Tongue (tissue), 1 donor: ENCODE measurements at regions not wholly inside any gene's neighbourhood (a gene's known extent, or its start where the extent isn't known, plus 50 kb on each side); places are given as distances from the start of the nearest gene placed in this dataset.
A peak's percentile ranks its signal among the peaks of the same experiment; 100 is the strongest.
"Not testable (repeated sequence)": the region's sequence is repeated elsewhere in the genome, so short reads cannot be mapped to it uniquely, and the experiment has no call there.

Experiments
- DNase-seq: peaks from one replicate; pipeline ENCODE4 v3.0.0-alpha.2; 2015

DNA sequence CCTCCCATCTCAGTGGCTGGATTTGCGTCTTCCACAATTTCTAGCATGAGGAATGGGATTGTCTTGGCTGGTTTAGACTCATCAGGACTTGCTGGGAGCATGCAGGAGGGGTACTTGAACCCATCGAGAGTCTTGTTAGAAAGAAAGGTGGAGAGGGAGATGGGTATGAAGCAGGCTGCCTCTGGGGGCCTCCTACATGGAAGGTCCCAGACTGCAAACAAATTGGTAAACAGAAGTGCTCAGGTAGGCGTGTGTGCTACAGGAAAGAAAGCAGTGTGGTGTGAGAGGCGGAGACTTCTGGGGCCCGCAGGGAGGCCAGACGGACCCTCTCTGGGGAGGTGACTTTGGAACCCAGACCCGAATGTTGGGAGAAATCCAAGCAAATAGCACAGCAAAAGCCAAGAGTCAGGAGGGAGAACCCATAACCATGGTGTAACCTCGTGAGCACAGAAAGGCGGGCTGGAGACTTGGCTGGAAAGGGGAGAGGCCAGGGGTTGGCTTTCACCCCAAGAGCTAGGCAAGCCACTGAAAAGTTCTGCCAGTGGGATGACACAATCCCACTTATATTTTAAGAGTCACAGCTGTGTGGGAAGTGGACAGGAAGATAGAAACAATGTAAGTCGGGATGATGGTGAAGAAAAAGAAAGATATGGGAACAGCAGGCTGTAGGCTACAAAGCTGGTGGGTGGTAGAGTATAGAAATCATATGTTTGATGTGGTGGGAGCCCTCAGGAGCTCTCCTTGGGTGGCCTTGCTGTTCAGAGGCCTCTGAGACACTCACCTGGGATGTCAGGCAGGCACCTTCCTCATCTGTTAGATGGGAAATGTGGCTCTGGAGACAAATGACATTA lies 130.1 kb upstream of the PRR20G start:
- DNase-seq, result no peak

GRCh38 chr3:127413871-127414270 lies 126.0 kb upstream of the PRR20G start:
- DNase-seq, result no peak

GRCh38 chr3:127413318-127413673 lies 125.5 kb upstream of the PRR20G start:
- no peak for DNase-seq

GRCh38 chr3:127412578-127413317 lies 124.9 kb upstream of the PRR20G start:
- DNase-seq, result no peak

DNA sequence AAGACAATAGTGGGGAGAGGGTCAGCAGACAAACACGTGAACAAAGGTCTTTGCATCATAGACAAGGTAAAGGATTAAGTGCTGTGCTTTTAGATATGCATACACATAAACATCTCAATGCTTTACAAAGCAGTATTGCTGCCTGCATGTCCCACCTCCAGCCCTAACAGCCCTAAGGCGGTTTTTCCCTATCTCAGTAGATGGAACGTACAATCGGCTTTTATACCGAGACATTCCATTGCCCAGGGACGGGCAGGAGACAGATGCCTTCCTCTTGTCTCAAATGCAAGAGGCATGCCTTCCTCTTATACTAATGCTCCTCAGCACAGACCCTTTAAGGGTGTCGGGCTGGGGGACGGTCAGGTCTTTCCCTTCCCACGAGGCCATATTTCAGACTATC lies 124.0 kb upstream of the PRR20G start:
- DNase-seq, result not testable (repeated sequence)

DNA sequence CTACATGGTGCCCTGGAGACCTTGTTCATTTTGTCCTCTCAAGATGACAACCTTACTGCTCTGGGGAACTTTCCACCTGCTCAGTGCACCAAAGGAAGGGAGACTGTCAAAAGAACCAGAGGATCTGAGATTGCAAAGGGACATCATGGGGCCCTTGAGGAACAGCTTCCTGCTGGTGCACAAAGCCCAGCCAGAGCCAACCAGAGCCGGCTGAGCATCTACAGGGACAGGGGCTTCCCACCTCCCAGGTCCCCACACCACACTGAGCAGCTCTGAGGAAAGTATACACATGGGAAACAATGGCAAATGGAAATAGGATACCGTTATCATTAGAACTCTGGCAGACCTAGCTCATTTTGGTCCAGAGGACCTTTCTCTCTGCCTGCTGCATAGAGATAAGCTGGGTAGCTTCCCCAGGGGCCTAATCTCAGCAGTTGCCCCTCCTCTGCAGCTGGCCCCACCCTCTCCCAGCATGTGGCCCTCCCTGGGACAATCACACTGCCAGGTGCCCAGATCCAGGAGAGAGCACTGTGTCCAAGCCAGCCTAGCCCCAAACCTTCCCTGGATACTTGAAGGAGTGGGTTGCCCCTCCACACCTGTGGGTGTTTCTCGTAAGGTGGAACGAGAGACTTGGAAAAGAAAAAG lies 123.4 kb upstream of the PRR20G start:
- no peak for DNase-seq

- no peak for DNase-seq
Measured at GRCh38 chr3:127410678-127411077, 122.8 kb upstream of the PRR20G start.

DNA sequence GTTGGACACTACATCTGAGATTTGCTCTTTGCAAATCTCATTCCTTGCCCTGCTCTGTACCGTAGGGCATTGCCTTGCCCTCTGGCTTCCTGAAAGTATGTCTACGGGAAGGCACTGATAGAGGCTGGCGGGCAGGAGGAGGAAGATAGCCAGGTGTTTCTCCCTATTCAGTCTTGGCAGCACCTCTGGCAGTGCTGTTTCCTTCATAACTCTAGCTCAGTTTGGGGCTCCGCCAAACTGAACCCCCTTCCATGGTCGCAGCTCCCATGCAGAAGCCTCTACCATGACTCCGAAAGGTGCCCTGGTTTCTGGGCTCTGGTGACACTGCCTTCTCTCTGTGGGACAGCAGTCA lies 122.3 kb upstream of the PRR20G start:
- DNase-seq, result no peak

GRCh38 chr3:127409421-127410136 lies 121.7 kb upstream of the PRR20G start:
- peak; percentile 38 for DNase-seq

GRCh38 chr3:127408684-127409420 lies 121.0 kb upstream of the PRR20G start:
- peak; percentile 21 for DNase-seq

- DNase-seq, result no peak
Measured at GRCh38 chr3:127408022-127408683, 120.3 kb upstream of the PRR20G start.

GRCh38 chr3:127407026-127407939 lies 119.4 kb upstream of the PRR20G start:
- DNase-seq, result no peak

- no peak for DNase-seq
Measured at GRCh38 chr3:127406309-127407025, 118.6 kb upstream of the PRR20G start.

DNA sequence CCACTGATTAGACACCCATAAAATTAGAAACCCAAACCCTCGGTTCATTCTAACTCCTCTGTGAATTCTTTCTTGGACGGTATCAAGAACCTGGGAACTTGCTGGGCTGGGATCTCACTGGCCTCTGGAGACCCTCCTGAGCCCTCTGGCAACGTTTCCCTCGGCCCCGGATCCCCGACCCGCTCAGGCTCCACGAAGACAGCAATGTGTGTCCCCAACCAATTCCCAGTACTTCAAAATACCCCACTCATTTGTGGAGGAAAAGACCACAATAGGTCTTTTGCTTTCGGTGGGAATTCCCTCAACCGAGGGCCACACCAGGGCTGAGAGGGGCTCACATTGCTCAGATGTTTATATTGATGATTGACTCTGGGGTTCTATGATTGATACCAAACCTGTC lies 117.9 kb upstream of the PRR20G start:
- no peak for DNase-seq

- no peak for DNase-seq
Measured at GRCh38 chr3:127405010-127405598, 117.3 kb upstream of the PRR20G start.

- no peak for DNase-seq
Measured at GRCh38 chr3:127404221-127405009, 116.6 kb upstream of the PRR20G start.

GRCh38 chr3:127403795-127404194 lies 115.9 kb upstream of the PRR20G start:
- no peak for DNase-seq

DNA sequence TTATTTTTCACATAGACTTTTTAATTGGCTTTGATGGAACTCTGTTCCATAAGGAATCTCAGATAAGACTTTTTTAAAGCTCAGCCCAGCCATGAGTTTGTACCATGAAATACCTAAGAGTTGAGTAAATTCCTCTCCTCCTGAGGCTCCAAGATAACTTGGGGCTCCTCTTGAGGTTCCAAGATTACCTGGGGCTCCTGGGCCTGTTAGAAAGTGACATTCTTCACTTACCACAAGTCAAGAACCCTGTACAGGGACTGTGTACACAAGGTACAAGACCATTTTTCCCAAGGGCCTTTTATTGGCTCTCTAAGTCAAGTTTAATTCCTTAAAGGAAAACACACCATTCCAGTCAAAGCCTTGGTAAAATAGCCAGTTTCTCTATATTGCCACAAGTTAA lies 111.3 kb upstream of the PRR20G start:
- no peak for DNase-seq
